Tibial nerve (tissue), 4 donors: ENCODE measurements at regions not wholly inside any gene's neighbourhood (a gene's known extent, or its start where the extent isn't known, plus 50 kb on each side); places are given as distances from the start of the nearest gene placed in this dataset.

Source experiments
- CTCF ChIP-seq, 5 experiments: fragments of 200-600 bp in 3 of 5; fragments of 450-650 bp in 2 of 5; sonication (generic) in 3 of 5; IDR thresholded peaks; one replicate each; pipeline ENCODE4 v1.5.1; 2016 to 2019; ENCODE audit warnings: antibody characterized with exemption in 5 of 5, mild to moderate bottlenecking in 3 of 5, moderate library complexity in 2 of 5
- EP300 ChIP-seq, 2 donors: sonication (generic); formaldehyde crosslinking; IDR thresholded peaks; one replicate each; pipeline ENCODE4 v1.6.1; 2017; ENCODE audit warnings: antibody characterized with exemption in 2 of 2, mild to moderate bottlenecking in 1 of 2
- POLR2A ChIP-seq, 2 donors: fragments of 450-650 bp; IDR thresholded peaks; one replicate each; pipeline ENCODE4 v1.6.1; 2017; ENCODE audit warnings: antibody characterized with exemption in 2 of 2, mild to moderate bottlenecking in 2 of 2, moderate library complexity in 2 of 2

- TF ChIP-seq CTCF (IDR thresholded peaks at IDR 0.05) (no peak), POLR2A (IDR thresholded peaks at IDR 0.05) (no peak), EP300 (IDR thresholded peaks at IDR 0.05) (no peak)
These were observed 333.5 kb downstream of the LRIG3 start for GRCh38 chr12:58586762-58587161.
